Chondrocyte (in vitro differentiated cells): ENCODE measurements at regions not wholly inside any gene's neighbourhood (a gene's known extent, or its start where the extent isn't known, plus 50 kb on each side); places are given as distances from the start of the nearest gene placed in this dataset.

Experiments
- DNase-seq: peaks from one replicate; pipeline ENCODE4 v3.0.0; 2021; ENCODE audit warnings: mixed read lengths, low spot score
- H3K27ac Mint-ChIP-seq: one replicate; pipeline ENCODE4 v1.8.0; 2021; ENCODE audit warnings: mild to moderate bottlenecking, moderate library complexity, mixed read lengths; ENCODE audit not compliant: unreplicated experiment
- H3K27me3 Mint-ChIP-seq: 2 replicates; pipeline ENCODE4 v1.8.0; 2021; ENCODE audit warnings: low read depth, mixed read lengths
- H3K36me3 Mint-ChIP-seq: 2 replicates; pipeline ENCODE4 v1.8.0; 2021; ENCODE audit warnings: low read depth, mixed read lengths
- H3K4me1 Mint-ChIP-seq: 2 replicates; pipeline ENCODE4 v1.8.0; 2021; ENCODE audit warnings: low read depth, mild to moderate bottlenecking, mixed read lengths
- H3K4me3 Mint-ChIP-seq: one replicate; pipeline ENCODE4 v1.8.0; 2021; ENCODE audit warnings: mild to moderate bottlenecking, moderate library complexity, mixed read lengths; ENCODE audit not compliant: unreplicated experiment
- H3K9me3 Mint-ChIP-seq: 2 replicates; pipeline ENCODE4 v1.8.0; 2021; ENCODE audit warnings: low read depth, mixed read lengths
- CTCF ChIP-seq: fragments of 200-600 bp; sonication (generic); IDR thresholded peaks from 2 replicates; pipeline ENCODE4 v1.5.0; 2021; ENCODE audit warnings: antibody characterized with exemption, mild to moderate bottlenecking, moderate library complexity

GRCh38 chr9:126233913-126234525 lies 92.6 kb upstream of the MVB12B start:
- H3K4me1 Mint-ChIP-seq, result no peaks in the 10 kb centered on the region
- H3K27me3 Mint-ChIP-seq, result peaks cover 17% of the 10 kb centered on the region
- H3K9me3 Mint-ChIP-seq, result peaks cover 6% of the 10 kb centered on the region
- no peak overlapping the region for H3K27ac Mint-ChIP-seq
- TF ChIP-seq CTCF, result no peak
- no peak for DNase-seq
- H3K4me3 Mint-ChIP-seq, result no peak overlapping the region
- H3K36me3 Mint-ChIP-seq, result no peaks in the 10 kb centered on the region

GRCh38 chr9:126234681-126235335 lies 91.8 kb upstream of the MVB12B start:
- peaks cover 15% of the 10 kb centered on the region for H3K27me3 Mint-ChIP-seq
- H3K36me3 Mint-ChIP-seq, result peaks cover 2% of the 10 kb centered on the region
- DNase-seq, result no peak
- peaks cover 6% of the 10 kb centered on the region for H3K9me3 Mint-ChIP-seq
- H3K4me3 Mint-ChIP-seq, result no peak overlapping the region
- no peak for TF ChIP-seq CTCF
- no peaks in the 10 kb centered on the region for H3K4me1 Mint-ChIP-seq
- no peak overlapping the region for H3K27ac Mint-ChIP-seq

GRCh38 chr9:126235336-126236243 lies 91.0 kb upstream of the MVB12B start:
- no peak for DNase-seq
- Mint-ChIP-seq H3K9me3 (peaks cover 6% of the 10 kb centered on the region), H3K27ac (no peak overlapping the region), H3K4me1 (no peaks in the 10 kb centered on the region), H3K36me3 (peaks cover 2% of the 10 kb centered on the region), H3K27me3 (peaks cover 12% of the 10 kb centered on the region), H3K4me3 (no peak overlapping the region)
- no peak for TF ChIP-seq CTCF

- peaks cover 6% of the 10 kb centered on the region for H3K9me3 Mint-ChIP-seq
Measured at GRCh38 chr9:126236273-126236672, 90.4 kb upstream of the MVB12B start.

More at GRCh38 chr9:126236273-126236672, 90.4 kb upstream of the MVB12B start:
- H3K27ac Mint-ChIP-seq, result no peak overlapping the region
- H3K4me1 Mint-ChIP-seq, result no peaks in the 10 kb centered on the region
- no peak for DNase-seq
- peaks cover 2% of the 10 kb centered on the region for H3K36me3 Mint-ChIP-seq
- peaks cover 8% of the 10 kb centered on the region for H3K27me3 Mint-ChIP-seq
- TF ChIP-seq CTCF, result no peak
- no peak overlapping the region for H3K4me3 Mint-ChIP-seq
